ENCODE measurements at regions not wholly inside any gene's neighbourhood (a gene's known extent, or its start where the extent isn't known, plus 50 kb on each side); places are given as distances from the start of the nearest gene placed in this dataset.
"Not testable (repeated sequence)": the region's sequence is repeated elsewhere in the genome, so short reads cannot be mapped to it uniquely, and the experiment has no call there.

GRCh38 chr14:106141242-106142220, 615.1 kb downstream of the TMEM121 start:
- DNase-seq (ENCODE audit: low read depth): no peak
- no peak overlapping the region for H3K4me3 ChIP-seq (ENCODE audit: low read depth, low read length)
- H3K36me3 ChIP-seq (ENCODE audit: control insufficient read depth, insufficient read depth, low read length): no peaks in the 10 kb centered on the region

GRCh38 chr14:106145731-106146130, 619.3 kb downstream of the TMEM121 start:
- not testable (repeated sequence) for H3K27me3 ChIP-seq (ENCODE audit: control insufficient read depth, insufficient read depth, low read length); H3K36me3 ChIP-seq (ENCODE audit: control insufficient read depth, insufficient read depth, low read length); DNase-seq (ENCODE audit: low read depth); H3K4me3 ChIP-seq (ENCODE audit: low read depth, low read length)

More at GRCh38 chr14:106141242-106142220, 615.1 kb downstream of the TMEM121 start:
- TF ChIP-seq CTCF (IDR thresholded peaks at IDR 0.05; ENCODE audit: insufficient read depth, low read length, poor library complexity, severe bottlenecking): no peak
- H3K27me3 ChIP-seq (ENCODE audit: control insufficient read depth, insufficient read depth, low read length): no peaks in the 10 kb centered on the region

GRCh38 chr14:106153362-106153955, 627.1 kb downstream of the TMEM121 start:
- not testable (repeated sequence) for DNase-seq (ENCODE audit: low read depth); H3K4me3 ChIP-seq (ENCODE audit: low read depth, low read length)

GRCh38 chr14:106163316-106163715, 636.9 kb downstream of the TMEM121 start:
- Histone ChIP-seq H3K36me3 (ENCODE audit: control insufficient read depth, insufficient read depth, low read length) (no peaks in the 10 kb centered on the region), H3K4me3 (ENCODE audit: low read depth, low read length) (no peak overlapping the region), H3K27me3 (ENCODE audit: control insufficient read depth, insufficient read depth, low read length) (no peaks in the 10 kb centered on the region)
- no peak for DNase-seq (ENCODE audit: low read depth)
- no peak for TF ChIP-seq CTCF (IDR thresholded peaks at IDR 0.05; ENCODE audit: insufficient read depth, low read length, poor library complexity, severe bottlenecking)

More at GRCh38 chr14:106153362-106153955, 627.1 kb downstream of the TMEM121 start:
- H3K27me3 ChIP-seq (ENCODE audit: control insufficient read depth, insufficient read depth, low read length); H3K36me3 ChIP-seq (ENCODE audit: control insufficient read depth, insufficient read depth, low read length): not testable (repeated sequence)
- peak; percentile 46 for TF ChIP-seq CTCF (IDR thresholded peaks at IDR 0.05; ENCODE audit: insufficient read depth, low read length, poor library complexity, severe bottlenecking)

GRCh38 chr14:106163812-106164211, 637.4 kb downstream of the TMEM121 start:
- not testable (repeated sequence) for H3K36me3 ChIP-seq (ENCODE audit: control insufficient read depth, insufficient read depth, low read length); H3K4me3 ChIP-seq (ENCODE audit: low read depth, low read length); DNase-seq (ENCODE audit: low read depth); H3K27me3 ChIP-seq (ENCODE audit: control insufficient read depth, insufficient read depth, low read length)

- TF ChIP-seq CTCF (IDR thresholded peaks at IDR 0.05; ENCODE audit: insufficient read depth, low read length, poor library complexity, severe bottlenecking): no peak
- no peak for DNase-seq (ENCODE audit: low read depth)
Observed at GRCh38 chr14:106166232-106166631, 639.8 kb downstream of the TMEM121 start.

More at GRCh38 chr14:106166232-106166631, 639.8 kb downstream of the TMEM121 start:
- H3K4me3 ChIP-seq (ENCODE audit: low read depth, low read length): no peak overlapping the region
- no peaks in the 10 kb centered on the region for H3K27me3 ChIP-seq (ENCODE audit: control insufficient read depth, insufficient read depth, low read length)
- H3K36me3 ChIP-seq (ENCODE audit: control insufficient read depth, insufficient read depth, low read length): no peaks in the 10 kb centered on the region
